H1 (cell line): ENCODE measurements at regions not wholly inside any gene's neighbourhood (a gene's known extent, or its start where the extent isn't known, plus 50 kb on each side); places are given as distances from the start of the nearest gene placed in this dataset.
A peak's percentile ranks its signal among the peaks of the same experiment; 100 is the strongest.

Experiments used
- CTCF ChIA-PET: fragments of 300-600 bp; sonication (Branson Sonifier 250); formaldehyde crosslinking; loops from one replicate; lab custom pipeline; 2021; ENCODE audit not compliant: partially characterized antibody; lab: Charles Lee
- POLR2A ChIA-PET: fragments of 300-600 bp; sonication (Branson Sonifier 250); formaldehyde crosslinking; loops from one replicate; lab custom pipeline; 2021; ENCODE audit warnings: inconsistent platforms; ENCODE audit not compliant: partially characterized antibody; lab: Charles Lee
- DNase-seq, 2 experiments: peaks; one replicate each; pipeline versions ENCODE4 v3.0.0 to v3.0.0-alpha.2; 2010 to 2022; ENCODE audit warnings: low spot score in 2 of 2, low read depth in 1 of 2, mixed read lengths in 1 of 2
- FAIRE-seq: peaks from 2 replicates; lab custom pipeline; 2011; peaks lifted over from hg19 to GRCh38; lab: Jason Lieb, UNC
- H2AFZ ChIP-seq: 2 replicates; pipeline ENCODE4 v1.8.1; 2012; ENCODE audit warnings: low read length, inconsistent platforms
- H2AK5ac ChIP-seq: 2 replicates; pipeline ENCODE4 v1.6.1; 2013; ENCODE audit warnings: low read depth, low read length
- H2BK120ac ChIP-seq: replicated peaks from 2 replicates; pipeline ENCODE3; 2013; ENCODE audit warnings: low read depth, low read length, inconsistent platforms
- H2BK12ac ChIP-seq: 2 replicates; pipeline ENCODE4 v1.6.1; 2013; ENCODE audit warnings: low read depth, low read length
- H2BK15ac ChIP-seq: 2 replicates; pipeline ENCODE4 v1.6.1; 2013; ENCODE audit warnings: low read length
- H2BK20ac ChIP-seq: 2 replicates; pipeline ENCODE4 v1.6.1; 2013; ENCODE audit warnings: low read length
- H2BK5ac ChIP-seq: 2 replicates; pipeline ENCODE4 v1.6.1; 2013; ENCODE audit warnings: low read depth, low read length
- H3K14ac ChIP-seq: 2 replicates; pipeline ENCODE4 v1.6.1; 2013; ENCODE audit warnings: inconsistent platforms; ENCODE audit not compliant: insufficient read length
- H3K18ac ChIP-seq: 2 replicates; pipeline ENCODE4 v1.6.1; 2013; ENCODE audit warnings: low read length; ENCODE audit errors: extremely low read depth
- H3K23ac ChIP-seq: 2 replicates; pipeline ENCODE4 v1.6.1; 2013; ENCODE audit warnings: inconsistent platforms; ENCODE audit not compliant: insufficient read length
- H3K23me2 ChIP-seq: 2 replicates; pipeline ENCODE4 v1.6.1; 2013; ENCODE audit warnings: low read depth, low read length
- H3K27ac ChIP-seq: 2 replicates; pipeline ENCODE4 v1.6.1; 2011; ENCODE audit warnings: low read depth, low read length, inconsistent platforms
- H3K27me3 ChIP-seq, 4 experiments: replicated peaks in 1 of 4; 1 replicate in 1 of 4; 2 replicates in 3 of 4; pipeline versions ENCODE4 v1.6.1 to v1.8.1; 2011 to 2013; ENCODE audit warnings: low read length in 3 of 4, mild to moderate bottlenecking in 3 of 4, inconsistent platforms in 2 of 4, mixed read lengths in 2 of 4, moderate library complexity in 1 of 4; ENCODE audit not compliant: control insufficient read depth in 3 of 4, insufficient read depth in 3 of 4; ENCODE audit errors: extremely low read depth in 1 of 4
- H3K36me3 ChIP-seq, 4 experiments: 2 replicates each; pipeline versions ENCODE4 v1.6.1 to v1.8.1; 2011 to 2013; ENCODE audit warnings: mild to moderate bottlenecking in 4 of 4, low read length in 3 of 4, moderate library complexity in 2 of 4, control low read depth in 1 of 4, inconsistent platforms in 1 of 4; ENCODE audit not compliant: insufficient read depth in 4 of 4, control insufficient read depth in 2 of 4
- H3K4ac ChIP-seq: replicated peaks from 2 replicates; pipeline ENCODE3; 2013; ENCODE audit warnings: low read length, low read depth, mixed read lengths, inconsistent platforms; ENCODE audit not compliant: insufficient read length
- H3K4me1 ChIP-seq, 4 experiments: replicated peaks in 1 of 4; 1 replicate in 1 of 4; 2 replicates in 3 of 4; pipeline versions ENCODE4 v1.6.1 to v1.8.1; 2011 to 2013; ENCODE audit warnings: low read length in 3 of 4, inconsistent platforms in 2 of 4, mixed read lengths in 1 of 4; ENCODE audit not compliant: insufficient read depth in 4 of 4, control insufficient read depth in 3 of 4
- H3K4me2 ChIP-seq, 2 experiments: 2 replicates each; pipeline versions ENCODE4 v1.6.1 to v1.8.1; 2011 to 2013; ENCODE audit warnings: low read depth in 2 of 2, low read length in 2 of 2, control low read depth in 1 of 2, inconsistent platforms in 1 of 2, mild to moderate bottlenecking in 1 of 2; ENCODE audit not compliant: insufficient read depth in 1 of 2
- H3K4me3 ChIP-seq, 4 experiments: fragments of 200-600, 300-600 bp in 1 of 4; sonication (generic), shearing (Covaris generic), sonication (Bioruptor Twin) in 1 of 4; 2 replicates each; pipeline versions ENCODE4 v1.5.1 to v1.8.1; 2011 to 2016; ENCODE audit warnings: low read length in 4 of 4, low read depth in 3 of 4, control low read depth in 2 of 4, inconsistent platforms in 2 of 4, mild to moderate bottlenecking in 2 of 4, mixed read lengths in 1 of 4, moderate library complexity in 1 of 4; ENCODE audit not compliant: insufficient read depth in 2 of 4; ENCODE audit errors: extremely low read depth in 1 of 4
- H3K56ac ChIP-seq: replicated peaks from 2 replicates; pipeline ENCODE3; 2013; ENCODE audit warnings: low read depth, mild to moderate bottlenecking, mixed read lengths, low read length, inconsistent platforms; ENCODE audit not compliant: insufficient read length
- H3K79me1 ChIP-seq: 2 replicates; pipeline ENCODE4 v1.6.1; 2013; ENCODE audit warnings: low read depth, low read length, control low read depth
- H3K79me2 ChIP-seq, 2 experiments: 2 replicates each; pipeline versions ENCODE4 v1.6.1 to v1.8.1; 2012 to 2013; ENCODE audit warnings: low read length in 2 of 2, mild to moderate bottlenecking in 2 of 2, inconsistent platforms in 1 of 2; ENCODE audit not compliant: insufficient read depth in 2 of 2, control insufficient read depth in 1 of 2
- H3K9ac ChIP-seq, 4 experiments: replicated peaks in 1 of 4; 1 replicate in 1 of 4; 2 replicates in 3 of 4; pipeline versions ENCODE4 v1.6.1 to v1.8.1; 2011 to 2013; ENCODE audit warnings: low read depth in 3 of 4, low read length in 3 of 4, control low read depth in 2 of 4, mild to moderate bottlenecking in 2 of 4, moderate library complexity in 2 of 4, inconsistent platforms in 1 of 4; ENCODE audit errors: extremely low read depth in 1 of 4
- H3K9me3 ChIP-seq, 2 experiments: 2 replicates each; pipeline versions ENCODE4 v1.6.1 to v1.8.1; 2012 to 2013; ENCODE audit warnings: mild to moderate bottlenecking in 2 of 2, moderate library complexity in 2 of 2, control low read depth in 1 of 2, inconsistent platforms in 1 of 2, low read depth in 1 of 2, low read length in 1 of 2, mixed read lengths in 1 of 2; ENCODE audit not compliant: insufficient read depth in 2 of 2
- H4K20me1 ChIP-seq, 2 experiments: replicated peaks in 1 of 2; 2 replicates each; pipeline versions ENCODE3 to v1.8.1; 2011 to 2013; ENCODE audit warnings: inconsistent platforms in 2 of 2, low read length in 2 of 2, mild to moderate bottlenecking in 1 of 2; ENCODE audit not compliant: insufficient read depth in 2 of 2, control insufficient read depth in 1 of 2
- H4K5ac ChIP-seq: 2 replicates; pipeline ENCODE4 v1.6.1; 2013; ENCODE audit warnings: low read length, low read depth, mixed read lengths, inconsistent platforms; ENCODE audit not compliant: insufficient read length
- H4K8ac ChIP-seq: 2 replicates; pipeline ENCODE4 v1.8.0; 2013; ENCODE audit warnings: mild to moderate bottlenecking, moderate library complexity, low read length, inconsistent platforms; ENCODE audit not compliant: insufficient read depth; ENCODE audit errors: extremely low read depth
- H4K91ac ChIP-seq: replicated peaks from 2 replicates; pipeline ENCODE3; 2013; ENCODE audit warnings: low read length, mixed read lengths, inconsistent platforms; ENCODE audit not compliant: insufficient read length
- CEBPB ChIP-seq: IDR thresholded peaks from 2 replicates; pipeline ENCODE4 v1.6.1; 2012; ENCODE audit warnings: low read depth, low read length
- POLR2A ChIP-seq, 2 experiments: IDR thresholded peaks; 1 replicate in 1 of 2; 2 replicates in 1 of 2; pipeline ENCODE4 v1.6.1; 2011; ENCODE audit warnings: low read depth in 2 of 2, low read length in 2 of 2, mild to moderate bottlenecking in 2 of 2; ENCODE audit errors: control extremely low read depth in 1 of 2
- RAD21 ChIP-seq, 2 experiments: IDR thresholded peaks in 1 of 2; conservative IDR thresholded peaks in 1 of 2; 2 replicates each; pipeline ENCODE4 v1.6.1; 2011; ENCODE audit warnings: low read depth in 2 of 2, low read length in 2 of 2, improper control_type of control experiment in 1 of 2, inconsistent platforms in 1 of 2, mild to moderate bottlenecking in 1 of 2, moderate library complexity in 1 of 2
- whole genome bisulfite sequencing, 2 experiments: shearing (Covaris generic) in 1 of 2; methylation state at CpG; one replicate each; pipeline versions ENCODE4 v1.1.6 to v1.1.7; 2013 to 2015; ENCODE audit warnings: low lambda C conversion rate in 2 of 2, mixed read lengths in 2 of 2, inconsistent platforms in 1 of 2, low coverage in 1 of 2, missing lambda C conversion rate in 1 of 2; ENCODE audit not compliant: insufficient replicate concordance in 2 of 2, insufficient coverage in 1 of 2, insufficient read length in 1 of 2; ENCODE audit errors: extremely low coverage in 1 of 2, missing lambda C conversion rate in 1 of 2; 5-methylcytosine and 5-hydroxymethylcytosine counted together

DNA sequence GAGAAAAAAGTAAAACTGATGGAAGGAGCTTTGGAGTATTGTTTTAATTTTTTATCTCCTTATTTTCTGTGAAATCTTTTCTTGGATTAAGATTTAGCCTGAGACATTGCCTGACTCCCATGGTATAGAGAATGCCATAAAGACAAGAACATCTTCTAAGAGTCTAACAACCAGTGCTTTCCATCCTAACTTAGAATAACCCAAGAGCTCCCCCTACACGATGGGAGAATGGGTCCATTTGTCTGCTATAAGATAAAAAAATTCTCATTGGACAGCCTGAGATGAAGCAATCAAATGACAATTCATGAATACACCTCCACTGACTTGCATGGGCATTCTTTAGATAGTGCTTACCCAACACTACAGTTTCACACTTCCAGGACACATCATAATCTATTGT, 478.1 kb downstream of the TTLL7 start:
- H2BK15ac ChIP-seq = no peak overlapping the region
- no peak overlapping the region for H3K4me2 ChIP-seq
- H3K23ac ChIP-seq = no peak overlapping the region
- FAIRE-seq = no peak
- H4K8ac ChIP-seq = no peak overlapping the region
- CTCF ChIA-PET = interaction anchor here (0.8 kb wide), 2 partner anchors 13 to 30 kb away, joined by 3 to 4 read pairs; no protein-coding TSS in a partner anchor
- no peak overlapping the region for H4K91ac ChIP-seq
- H2BK20ac ChIP-seq = no peak overlapping the region
- TF ChIP-seq RAD21 (IDR thresholded peaks at IDR 0.05 in 1 of 2, conservative IDR thresholded peaks at IDR 0.05 in 1 of 2; ENCODE audit: low read depth in 2 of 2, low read length in 2 of 2) (peak; percentile 25 to 28; a peak in 2 of 4 replicates), CEBPB (0 out of 2 replicates have a peak, but pooled peaks have one; percentile 41), POLR2A (IDR thresholded peaks at IDR 0.05; ENCODE audit: control extremely low read depth in 1 of 2, low read depth in 2 of 2, low read length in 2 of 2) (no peak)
- TF ChIP-seq, all 59 proteins: peak for 2
- H2BK5ac ChIP-seq = no peak overlapping the region
- no peaks in the 10 kb centered on the region; the same call in 1 of the 2 replicates for H3K23me2 ChIP-seq
- H3K9ac ChIP-seq = no peak overlapping the region
- DNase-seq = no peak
- H3K9me3 ChIP-seq = no peaks in the 10 kb centered on the region
- POLR2A ChIA-PET = no interaction called here
- no peak overlapping the region for H3K4ac ChIP-seq
- H3K56ac ChIP-seq = no peak overlapping the region
- no peaks in the 10 kb centered on the region for H3K79me1 ChIP-seq
- no peak overlapping the region for H3K4me3 ChIP-seq
- no peaks in the 10 kb centered on the region for H3K4me1 ChIP-seq
- no peak overlapping the region for H2AK5ac ChIP-seq
- no peaks in the 10 kb centered on the region for H3K36me3 ChIP-seq
- H3K27ac ChIP-seq = no peak overlapping the region
- H2BK120ac ChIP-seq = no peak overlapping the region
- H4K20me1 ChIP-seq = no peaks in the 10 kb centered on the region
- no peak overlapping the region for H2BK12ac ChIP-seq
- H3K14ac ChIP-seq = no peak overlapping the region
- H4K5ac ChIP-seq = no peak overlapping the region
- WGBS, 2 experiments = 54% methylated on average over 1 of the region's 1 CpG; no CpG with 5 or more reads in 1 of the 2 experiments
- no peak overlapping the region for H3K18ac ChIP-seq
- H3K27me3 ChIP-seq = no peaks in the 10 kb centered on the region
- no peaks in the 10 kb centered on the region for H3K79me2 ChIP-seq
- no peak overlapping the region for H2AFZ ChIP-seq
